GM19468 (cell line): ENCODE measurements at regions not wholly inside any gene's neighbourhood (a gene's known extent, or its start where the extent isn't known, plus 50 kb on each side); places are given as distances from the start of the nearest gene placed in this dataset.

Source experiments
- ATAC-seq: cut with Tn5 transposase; IDR thresholded peaks from one replicate; pipeline ENCODE4 v1.9.1; 2021; ENCODE audit warnings: mild to moderate bottlenecking, moderate library complexity, moderate number of reproducible peaks; ENCODE audit not compliant: unreplicated experiment; ENCODE audit errors: extremely low read depth

DNA sequence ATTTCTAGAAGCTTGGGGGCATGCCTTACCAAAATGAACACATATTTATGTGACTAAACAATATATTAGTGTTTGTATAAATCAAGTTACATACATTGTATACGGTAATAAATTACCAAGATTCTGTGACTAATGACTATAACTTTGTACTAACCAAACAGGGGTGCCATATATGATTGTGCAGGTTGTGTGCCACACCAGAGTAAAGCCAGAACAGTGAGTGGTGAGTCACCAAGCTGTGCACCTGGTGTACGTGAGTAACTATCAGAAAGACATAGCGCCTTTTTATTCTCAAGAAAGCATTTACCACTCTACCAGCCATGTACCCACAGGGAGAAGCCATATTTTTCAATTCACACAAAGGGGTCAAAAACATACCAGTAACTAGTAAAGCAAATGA lies 453.2 kb upstream of the PIK3C3 start:
- no peak for ATAC-seq

GRCh38 chr18:41499345-41499744 lies 455.7 kb upstream of the PIK3C3 start:
- no peak for ATAC-seq

DNA sequence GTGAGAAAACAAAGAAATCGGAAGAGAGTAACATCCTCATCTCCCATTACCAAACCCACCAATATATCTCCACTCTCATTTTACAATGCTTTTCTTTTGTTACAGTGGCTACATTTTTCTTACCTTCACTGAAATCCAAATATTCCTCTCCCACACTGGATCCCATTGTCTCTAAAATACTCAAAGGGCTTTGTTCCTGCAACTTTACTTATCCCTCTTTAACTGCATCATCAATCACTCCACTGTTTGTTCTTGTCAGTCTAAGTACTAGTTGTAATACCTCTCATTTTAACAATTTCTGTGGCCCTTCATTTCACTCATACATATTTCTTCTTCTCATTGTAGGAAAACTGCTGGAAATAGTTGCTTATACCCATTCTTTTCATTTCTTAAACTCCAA lies 464.2 kb upstream of the PIK3C3 start:
- no peak for ATAC-seq

GRCh38 chr18:41486575-41486974 lies 468.5 kb upstream of the PIK3C3 start:
- ATAC-seq = no peak

- ATAC-seq = no peak
Observed at GRCh38 chr18:41484069-41484468, 471.0 kb upstream of the PIK3C3 start.

- ATAC-seq = no peak
Observed at GRCh38 chr18:41482501-41482900, 472.5 kb upstream of the PIK3C3 start.

DNA sequence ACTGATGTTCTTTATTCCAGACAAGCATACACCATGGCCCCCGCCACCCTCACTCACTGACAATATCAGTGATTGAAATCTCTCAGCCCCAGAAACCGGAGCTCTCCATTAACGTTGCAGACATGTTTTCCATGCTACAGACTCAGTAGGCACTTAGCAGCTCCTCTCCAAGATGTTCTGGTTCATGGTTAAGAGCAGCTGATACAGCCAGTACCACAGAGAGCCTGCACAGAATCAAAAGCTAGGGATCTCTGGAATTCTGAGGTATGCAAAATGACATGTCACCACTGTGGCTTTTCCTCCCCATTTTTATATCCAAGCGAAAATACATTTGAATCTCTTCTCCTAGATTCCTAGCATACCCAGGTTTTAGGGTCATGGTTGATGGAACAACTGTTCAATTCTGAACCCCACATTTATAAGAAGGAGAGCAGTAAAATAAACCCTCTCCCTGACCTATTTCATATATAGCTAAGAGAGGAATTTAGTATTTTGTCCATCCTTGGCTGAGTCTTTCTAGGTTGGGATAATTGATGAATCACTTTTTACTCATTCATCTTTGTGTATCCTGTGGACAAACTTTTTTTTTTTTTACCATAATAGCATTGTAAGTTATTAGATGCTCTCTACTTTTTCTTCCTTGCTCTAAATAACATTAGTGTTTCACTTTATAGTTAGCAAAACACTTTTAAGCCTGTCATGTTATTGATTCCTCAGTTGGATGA lies 488.4 kb upstream of the PIK3C3 start:
- ATAC-seq = no peak

DNA sequence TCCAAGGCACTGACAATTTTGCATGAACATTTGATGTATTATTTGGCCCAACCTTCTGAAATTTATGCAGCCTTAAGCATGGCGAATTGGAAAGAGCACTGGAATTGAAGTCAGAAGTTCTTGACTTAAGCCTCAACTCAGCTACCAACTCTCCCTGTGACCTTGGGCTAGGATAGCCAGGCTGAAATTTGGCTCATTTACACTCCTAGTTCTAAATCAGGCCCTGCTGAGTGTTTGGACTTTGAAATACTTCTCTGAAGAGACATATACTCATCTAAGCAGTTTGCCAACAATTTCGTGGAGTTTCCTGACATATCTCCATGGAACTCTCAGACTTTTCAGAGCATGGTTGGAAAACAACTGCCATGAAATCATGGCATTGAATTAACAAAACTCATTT lies 489.6 kb upstream of the PIK3C3 start:
- ATAC-seq = no peak

DNA sequence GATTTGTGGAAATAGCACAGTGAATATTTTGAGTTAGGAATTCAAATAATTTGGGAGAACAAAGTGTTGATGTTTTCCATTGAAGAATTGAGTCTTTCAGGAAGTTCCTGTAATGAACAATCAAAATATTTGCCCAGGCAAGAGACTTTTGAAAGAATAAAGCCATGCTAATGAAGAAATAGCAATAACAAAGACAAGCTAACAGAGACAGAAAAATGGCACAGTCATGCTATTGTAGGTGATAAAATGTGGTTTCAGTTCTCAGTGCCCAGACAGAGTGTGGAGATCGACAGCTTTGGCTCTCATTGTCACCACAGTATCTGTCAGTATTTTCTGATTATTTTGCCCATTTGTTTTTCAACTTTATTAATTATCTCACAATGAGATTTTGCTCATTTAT lies 490.8 kb upstream of the PIK3C3 start:
- ATAC-seq = no peak

DNA sequence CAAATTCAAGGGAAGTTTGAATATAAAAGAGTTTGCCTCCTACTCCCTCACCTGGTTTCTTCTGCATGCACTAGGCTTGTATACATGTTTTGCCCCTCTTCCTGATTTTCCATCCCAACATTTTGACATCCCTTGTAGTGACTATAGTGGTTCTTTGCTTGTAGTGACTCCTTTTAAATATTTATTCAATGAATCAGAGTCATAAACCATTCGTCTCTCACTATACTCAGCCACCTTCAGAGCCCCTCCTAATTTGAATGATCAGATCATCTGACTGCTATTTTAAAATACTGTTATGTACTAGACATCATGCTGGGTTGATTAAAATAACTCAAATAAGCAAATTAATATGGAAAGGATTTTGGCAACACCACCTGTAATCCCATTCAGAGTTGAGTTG lies 492.1 kb upstream of the PIK3C3 start:
- no peak for ATAC-seq

GRCh38 chr18:41461114-41461513 lies 493.9 kb upstream of the PIK3C3 start:
- ATAC-seq = no peak

DNA sequence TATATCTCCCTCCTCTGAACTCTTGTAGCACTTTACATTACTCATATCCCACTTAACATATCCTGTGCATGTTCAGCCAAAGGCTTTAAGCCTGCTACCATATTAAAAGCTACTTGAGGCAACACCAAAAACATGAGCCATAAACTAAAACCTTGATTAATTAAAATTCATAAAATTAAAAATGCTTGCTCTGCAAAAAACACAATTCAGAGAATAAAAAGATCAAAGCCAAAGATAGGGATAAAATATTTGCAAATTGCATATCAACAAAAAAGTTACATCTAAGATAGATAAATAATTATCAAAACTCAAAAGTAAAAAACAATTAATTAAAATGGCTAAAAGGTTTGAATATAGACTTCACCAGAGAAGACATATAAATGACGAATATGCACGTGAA lies 495.4 kb upstream of the PIK3C3 start:
- no peak for ATAC-seq

DNA sequence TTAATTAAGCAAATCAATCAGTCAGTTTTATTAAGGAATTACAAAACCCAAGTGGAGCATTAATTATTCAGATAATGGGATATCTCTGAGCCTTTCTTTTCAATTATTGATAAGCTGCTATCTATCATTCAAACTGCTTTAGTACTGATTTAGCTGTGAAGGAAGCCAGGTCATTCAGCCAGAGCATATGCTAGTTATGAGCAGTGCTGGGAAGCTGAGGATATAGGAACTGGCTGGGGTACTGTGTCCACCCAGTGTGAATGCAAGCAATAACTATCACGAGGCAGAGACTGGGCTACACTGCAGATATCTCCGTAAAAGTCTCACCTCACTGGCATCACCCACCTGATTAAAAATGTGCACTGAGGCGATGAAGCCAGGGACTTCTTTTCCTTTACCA lies 496.7 kb upstream of the PIK3C3 start:
- no peak for ATAC-seq

DNA sequence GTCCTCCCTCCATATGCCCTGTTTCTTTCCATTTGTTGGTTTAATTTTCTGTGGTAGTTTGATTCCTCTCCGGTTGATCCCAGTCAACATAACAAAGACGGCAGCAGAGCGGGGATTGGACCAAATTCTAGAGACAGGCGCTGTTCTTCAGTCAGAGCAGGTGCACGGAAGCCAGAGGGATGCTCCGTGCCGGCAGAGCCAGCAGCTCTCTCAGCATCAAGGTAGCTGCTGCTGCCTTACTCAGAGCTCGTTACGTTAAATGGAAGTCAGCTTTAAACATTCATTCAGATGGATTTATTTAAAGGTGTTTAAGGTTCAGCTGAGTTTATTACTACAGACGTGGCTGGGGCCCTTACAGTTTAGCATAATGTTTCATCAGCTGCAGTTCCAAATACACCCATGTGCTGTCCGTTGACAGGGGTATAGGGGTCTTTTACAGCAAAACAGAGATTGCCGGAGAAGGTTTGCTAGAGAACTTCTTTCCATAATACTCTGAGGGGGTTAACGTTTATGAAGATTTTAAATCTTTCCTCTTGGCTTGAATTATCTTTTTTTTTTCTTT lies 497.2 kb upstream of the PIK3C3 start:
- ATAC-seq = no peak

GRCh38 chr18:41456831-41457230 lies 498.2 kb upstream of the PIK3C3 start:
- no peak for ATAC-seq

DNA sequence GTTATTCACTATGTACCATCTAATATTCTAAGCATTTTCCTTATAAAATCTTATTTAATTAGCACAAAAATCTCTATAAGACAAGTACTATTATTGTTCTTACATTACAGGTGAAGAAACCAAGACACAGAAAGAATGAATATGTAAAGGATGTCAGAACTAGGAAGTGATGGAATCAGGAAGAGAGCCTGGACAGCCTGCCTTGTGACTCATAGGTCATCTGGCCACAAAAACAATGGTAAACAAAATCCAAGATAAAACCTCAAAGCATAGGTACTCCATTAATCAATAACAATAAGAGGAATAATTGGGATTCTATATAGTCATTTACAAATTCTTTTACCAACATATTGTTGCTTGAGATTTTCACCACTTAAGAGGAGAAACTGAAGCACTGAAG lies 505.4 kb upstream of the PIK3C3 start:
- ATAC-seq = no peak

GRCh38 chr18:41444943-41445342 lies 510.1 kb upstream of the PIK3C3 start:
- no peak for ATAC-seq

- ATAC-seq = no peak
Observed at GRCh38 chr18:41436772-41437171, 518.3 kb upstream of the PIK3C3 start.

GRCh38 chr18:41418598-41418997 lies 536.4 kb upstream of the PIK3C3 start:
- no peak for ATAC-seq

- no peak for ATAC-seq
Observed at GRCh38 chr18:41416044-41416443, 539.0 kb upstream of the PIK3C3 start.

DNA sequence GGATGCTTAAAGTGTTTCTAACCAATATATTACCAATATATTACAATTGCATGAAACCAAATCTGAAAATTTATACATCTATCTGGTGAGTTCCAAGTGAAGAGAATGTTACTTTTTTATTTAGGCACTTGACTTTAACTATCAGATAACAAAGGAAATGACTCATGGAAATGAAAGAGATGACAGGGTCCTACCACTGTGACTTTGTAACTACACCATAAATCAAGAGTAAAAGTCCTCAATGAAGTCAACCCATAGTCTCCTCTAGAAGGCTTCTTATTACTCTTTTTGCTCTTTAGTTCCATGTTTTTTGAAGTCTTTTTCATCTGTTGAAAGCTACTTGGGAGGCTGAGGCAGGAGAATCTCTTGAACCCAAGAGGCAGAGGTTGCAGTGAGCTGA lies 545.0 kb upstream of the PIK3C3 start:
- ATAC-seq = no peak

- no peak for ATAC-seq
Observed at GRCh38 chr18:41406834-41407233, 548.2 kb upstream of the PIK3C3 start.
